GM12878 (cell line): ENCODE measurements at regions not wholly inside any gene's neighbourhood (a gene's known extent, or its start where the extent isn't known, plus 50 kb on each side); places are given as distances from the start of the nearest gene placed in this dataset.

Experiments
- CREB1 ChIP-seq: IDR thresholded peaks from 2 replicates; pipeline ENCODE4 v1.6.1; 2012; ENCODE audit warnings: low read depth, mild to moderate bottlenecking, inconsistent platforms
- EP300 ChIP-seq, 2 experiments: fragments of 150-350 bp in 1 of 2; IDR thresholded peaks; 2 replicates each; pipeline ENCODE4 v1.6.1; 2011 to 2012; ENCODE audit warnings: low read depth in 2 of 2, low read length in 2 of 2, borderline replicate concordance in 1 of 2, improper control_type of control experiment in 1 of 2, inconsistent platforms in 1 of 2; ENCODE audit not compliant: control insufficient read depth in 1 of 2
- MXI1 ChIP-seq: fragments of 150-350 bp; IDR thresholded peaks from 2 replicates; pipeline ENCODE4 v1.6.1; 2011; ENCODE audit warnings: low read depth, mild to moderate bottlenecking, inconsistent platforms, low read length, improper control_type of control experiment
- NFIC ChIP-seq: IDR thresholded peaks from 2 replicates; pipeline ENCODE4 v1.6.1; 2012; ENCODE audit warnings: low read depth, mild to moderate bottlenecking, inconsistent platforms, low read length, moderate library complexity
- NR2C2 ChIP-seq: IDR thresholded peaks from 2 replicates; pipeline ENCODE4 v1.6.1; 2011; ENCODE audit warnings: borderline replicate concordance, low read depth; ENCODE audit not compliant: control insufficient read depth, insufficient read length
- POLR2A ChIP-seq: IDR thresholded peaks from 2 replicates; pipeline ENCODE4 v1.6.1; 2011; ENCODE audit warnings: low read depth, mild to moderate bottlenecking, low read length
- POLR2AphosphoS5 ChIP-seq: IDR thresholded peaks from 2 replicates; pipeline ENCODE4 v1.6.1; 2011; ENCODE audit warnings: mild to moderate bottlenecking, low read length, inconsistent platforms
- SMC3 ChIP-seq: IDR thresholded peaks from 2 replicates; pipeline ENCODE4 v1.6.1; 2011; ENCODE audit warnings: low read length, improper control_type of control experiment, borderline replicate concordance
- TARDBP ChIP-seq: IDR thresholded peaks from 2 replicates; pipeline ENCODE4 v1.6.1; 2016; ENCODE audit warnings: borderline replicate concordance
- TCF12 ChIP-seq: IDR thresholded peaks from 2 replicates; pipeline ENCODE4 v1.6.1; 2011; ENCODE audit warnings: low read depth, mild to moderate bottlenecking, low read length
- ZBTB33 ChIP-seq: fragments of 450-650 bp; IDR thresholded peaks from 2 replicates; pipeline ENCODE4 v1.6.1; 2017; ENCODE audit warnings: mild to moderate bottlenecking
- TF ChIP-seq, protein P1 (sequence below), 3 experiments: IDR thresholded peaks in 2 of 3; conservative IDR thresholded peaks in 1 of 3; 2 replicates each; pipeline ENCODE4 v1.5.1; 2011; ENCODE audit warnings: low read depth in 3 of 3, low read length in 3 of 3, mild to moderate bottlenecking in 3 of 3, control low read depth in 2 of 3, moderate library complexity in 2 of 3, inconsistent platforms in 1 of 3, mixed read lengths in 1 of 3; ENCODE audit not compliant: control insufficient read depth in 2 of 3, insufficient read depth in 1 of 3; ENCODE audit errors: extremely low read depth in 1 of 3

GRCh38 chr17:69684251-69684650 is 269.8 kb downstream of the MAP2K6 start:
- no peak for TF ChIP-seq TARDBP
- TF ChIP-seq NR2C2 = no peak
- no peak for TF ChIP-seq CREB1
- no peak for TF ChIP-seq MXI1
- no peak for TF ChIP-seq SMC3
- TF ChIP-seq POLR2AphosphoS5 = no peak
- no peak for TF ChIP-seq POLR2A
- TF ChIP-seq ZBTB33 = no peak
- TF ChIP-seq TCF12 = no peak
- TF ChIP-seq, protein P1, sequence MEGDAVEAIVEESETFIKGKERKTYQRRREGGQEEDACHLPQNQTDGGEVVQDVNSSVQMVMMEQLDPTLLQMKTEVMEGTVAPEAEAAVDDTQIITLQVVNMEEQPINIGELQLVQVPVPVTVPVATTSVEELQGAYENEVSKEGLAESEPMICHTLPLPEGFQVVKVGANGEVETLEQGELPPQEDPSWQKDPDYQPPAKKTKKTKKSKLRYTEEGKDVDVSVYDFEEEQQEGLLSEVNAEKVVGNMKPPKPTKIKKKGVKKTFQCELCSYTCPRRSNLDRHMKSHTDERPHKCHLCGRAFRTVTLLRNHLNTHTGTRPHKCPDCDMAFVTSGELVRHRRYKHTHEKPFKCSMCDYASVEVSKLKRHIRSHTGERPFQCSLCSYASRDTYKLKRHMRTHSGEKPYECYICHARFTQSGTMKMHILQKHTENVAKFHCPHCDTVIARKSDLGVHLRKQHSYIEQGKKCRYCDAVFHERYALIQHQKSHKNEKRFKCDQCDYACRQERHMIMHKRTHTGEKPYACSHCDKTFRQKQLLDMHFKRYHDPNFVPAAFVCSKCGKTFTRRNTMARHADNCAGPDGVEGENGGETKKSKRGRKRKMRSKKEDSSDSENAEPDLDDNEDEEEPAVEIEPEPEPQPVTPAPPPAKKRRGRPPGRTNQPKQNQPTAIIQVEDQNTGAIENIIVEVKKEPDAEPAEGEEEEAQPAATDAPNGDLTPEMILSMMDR (IDR thresholded peaks at IDR 0.05 in 2 of 3, conservative IDR thresholded peaks at IDR 0.05 in 1 of 3; ENCODE audit: control insufficient read depth in 2 of 3, extremely low read depth in 1 of 3, insufficient read depth in 1 of 3, low read depth in 3 of 3, low read length in 3 of 3) = no peak
- no peak for TF ChIP-seq NFIC
- TF ChIP-seq EP300 (IDR thresholded peaks at IDR 0.05; ENCODE audit: borderline replicate concordance in 1 of 2, control insufficient read depth in 1 of 2, low read depth in 2 of 2, low read length in 2 of 2) = no peak
